B cell (primary cell): ENCODE measurements at regions not wholly inside any gene's neighbourhood (a gene's known extent, or its start where the extent isn't known, plus 50 kb on each side); places are given as distances from the start of the nearest gene placed in this dataset.

ENCODE experiments used
- ATAC-seq: fragments of 200-7000 bp; cut with Tn5 transposase; one replicate; pipeline ENCODE4 v1.10.0; 2021; ENCODE audit warnings: low read depth, mild to moderate bottlenecking, moderate number of reproducible peaks, moderate library complexity
- CTCF ChIA-PET: fragments of 350-600 bp; sonication (Branson Sonifier 250); formaldehyde crosslinking; loops from one replicate; lab custom pipeline; 2021; ENCODE audit warnings: antibody characterized with exemption, inconsistent platforms; lab: Charles Lee
- POLR2A ChIA-PET: fragments of 350-600 bp; sonication (Branson Sonifier 250); formaldehyde crosslinking; loops from one replicate; lab custom pipeline; 2021; ENCODE audit warnings: antibody characterized with exemption; lab: Charles Lee
- DNase-seq: peaks from one replicate; pipeline ENCODE4 v3.0.0; 2013
- H2AFZ ChIP-seq: 2 replicates; pipeline ENCODE4 v1.6.1; 2012; ENCODE audit warnings: mild to moderate bottlenecking, low read depth, low read length; ENCODE audit not compliant: insufficient read depth, poor library complexity, severe bottlenecking
- H3K27ac ChIP-seq, 2 donors: 1 replicate in 1 of 2; 2 replicates in 1 of 2; pipeline ENCODE4 v1.5.1; 2012 to 2013; ENCODE audit warnings: low read length in 2 of 2, mild to moderate bottlenecking in 2 of 2, moderate library complexity in 1 of 2
- H3K27me3 ChIP-seq, 4 experiments: fragments of 200-600 bp in 1 of 4; sonication (generic) in 1 of 4; replicated peaks in 1 of 4; 1 replicate in 2 of 4; 2 replicates in 2 of 4; pipeline versions ENCODE4 v1.6.1 to v1.7.0; 2013 to 2016; ENCODE audit warnings: low read length in 3 of 4, mild to moderate bottlenecking in 2 of 4, mixed read lengths in 1 of 4, moderate library complexity in 1 of 4; ENCODE audit not compliant: insufficient read depth in 4 of 4, control insufficient read depth in 3 of 4; ENCODE audit errors: control extremely low read depth in 1 of 4
- H3K36me3 ChIP-seq, 2 experiments: replicated peaks in 1 of 2; 1 replicate in 1 of 2; 2 replicates in 1 of 2; pipeline versions ENCODE4 v1.6.1 to v1.7.1; 2013; ENCODE audit warnings: low read length in 1 of 2; ENCODE audit not compliant: insufficient read depth in 2 of 2, control insufficient read depth in 1 of 2; ENCODE audit errors: control extremely low read depth in 1 of 2, extremely low read depth in 1 of 2
- H3K4me1 ChIP-seq, 2 donors: fragments of 200-600 bp in 1 of 2; sonication (generic) in 1 of 2; 1 replicate in 1 of 2; 2 replicates in 1 of 2; pipeline versions ENCODE4 v1.5.1 to v1.6.1; 2013 to 2017; ENCODE audit warnings: low read length in 2 of 2; ENCODE audit not compliant: control insufficient read depth in 2 of 2, insufficient read depth in 2 of 2
- H3K4me2 ChIP-seq: replicated peaks from 2 replicates; pipeline ENCODE3; 2012; ENCODE audit warnings: mild to moderate bottlenecking, low read depth, low read length; ENCODE audit not compliant: poor library complexity, severe bottlenecking
- H3K4me3 ChIP-seq, 5 experiments: fragments of 200-600 bp in 1 of 5; sonication (generic) in 1 of 5; 1 replicate in 3 of 5; 2 replicates in 2 of 5; pipeline versions ENCODE4 v1.5.1 to v1.7.0; 2011 to 2016; ENCODE audit warnings: low read length in 4 of 5, mild to moderate bottlenecking in 4 of 5, low read depth in 2 of 5, control low read depth in 1 of 5, moderate library complexity in 1 of 5; ENCODE audit not compliant: insufficient read depth in 1 of 5; ENCODE audit errors: control extremely low read depth in 1 of 5, extremely low read depth in 1 of 5
- H3K79me2 ChIP-seq: fragments of 200-600 bp; sonication (generic); one replicate; pipeline ENCODE4 v1.6.0; 2016; ENCODE audit warnings: low read length; ENCODE audit not compliant: control insufficient read depth, insufficient read depth
- H3K9ac ChIP-seq: fragments of 200-600 bp; sonication (generic); 2 replicates; pipeline ENCODE4 v1.6.1; 2017; ENCODE audit warnings: mild to moderate bottlenecking, low read length, moderate library complexity
- H3K9me3 ChIP-seq, 3 donors: one replicate each; pipeline versions ENCODE4 v1.6.1 to v1.7.1; 2013; ENCODE audit warnings: low read length in 2 of 3; ENCODE audit not compliant: control insufficient read depth in 2 of 3, insufficient read depth in 1 of 3; ENCODE audit errors: control extremely low read depth in 1 of 3
- H4K20me1 ChIP-seq: 2 replicates; pipeline ENCODE4 v1.6.0; 2012; ENCODE audit warnings: mild to moderate bottlenecking, low read length; ENCODE audit not compliant: insufficient read depth, control insufficient read depth, poor library complexity, severe bottlenecking
- H3K27ac Mint-ChIP-seq: one replicate; pipeline ENCODE4 v1.8.0; 2021; ENCODE audit warnings: mixed read lengths
- H3K27me3 Mint-ChIP-seq: one replicate; pipeline ENCODE4 v1.8.0; 2021; ENCODE audit warnings: mixed read lengths
- H3K4me1 Mint-ChIP-seq: one replicate; pipeline ENCODE4 v1.8.0; 2021; ENCODE audit warnings: mixed read lengths
- H3K4me3 Mint-ChIP-seq: one replicate; pipeline ENCODE4 v1.8.0; 2021; ENCODE audit warnings: mixed read lengths
- H3K9me3 Mint-ChIP-seq: one replicate; pipeline ENCODE4 v1.8.0; 2022; ENCODE audit warnings: mixed read lengths; ENCODE audit not compliant: insufficient read depth
- CTCF ChIP-seq: fragments of 200-600 bp; IDR thresholded peaks from one replicate; pipeline ENCODE4 v1.8.0; 2022; ENCODE audit warnings: antibody characterized with exemption, mild to moderate bottlenecking
- EZH2 ChIP-seq: IDR thresholded peaks from 2 replicates; pipeline ENCODE4 v1.6.1; 2012; ENCODE audit warnings: borderline replicate concordance, low read depth, mild to moderate bottlenecking, moderate library complexity, low read length; ENCODE audit not compliant: insufficient read depth, poor library complexity, severe bottlenecking
- whole genome bisulfite sequencing: methylation state at CpG from one replicate; pipeline ENCODE4 v1.1.5; 2013; ENCODE audit warnings: missing lambda C conversion rate; ENCODE audit not compliant: insufficient coverage; 5-methylcytosine and 5-hydroxymethylcytosine counted together
- intact Hi-C: fragments of 100-400 bp; cut with micrococcal nuclease; formaldehyde crosslinking; loops from one replicate; pipeline ENCODE4 v1.10.0; 2022

GRCh38 chr4:162945713-162946112 lies 221.0 kb downstream of the NAF1 start:
- no peak overlapping the region for H3K4me3 Mint-ChIP-seq
- no peaks in the 10 kb centered on the region for H3K4me1 Mint-ChIP-seq
- ATAC-seq = no peak

GRCh38 chr4:162943263-162943662 lies 223.4 kb downstream of the NAF1 start:
- Histone ChIP-seq H3K36me3 (no peaks in the 10 kb centered on the region), H3K4me1 (no peaks in the 10 kb centered on the region), H3K4me2 (no peak overlapping the region), H3K9ac (no peak overlapping the region), H3K27me3 (no peaks in the 10 kb centered on the region), H3K79me2 (no peaks in the 10 kb centered on the region), H3K9me3 (no peaks in the 10 kb centered on the region), H4K20me1 (no peaks in the 10 kb centered on the region), H3K4me3 (no peak overlapping the region), H3K27ac (no peak overlapping the region), H2AFZ (no peak overlapping the region)
- DNase-seq (no peak), ATAC-seq (no peak)
- no peaks in the 10 kb centered on the region for H3K9me3 Mint-ChIP-seq
- intact Hi-C loops = no loop called here
- H3K4me3 Mint-ChIP-seq = no peak overlapping the region
- no peak for TF ChIP-seq CTCF
- TF ChIP-seq EZH2 = no peak
- H3K27me3 Mint-ChIP-seq = peaks cover 3% of the 10 kb centered on the region
- no CpG with 5 or more reads among the region's 1 CpG for WGBS
- CTCF ChIA-PET = no interaction called here
- H3K27ac Mint-ChIP-seq = no peak overlapping the region
- POLR2A ChIA-PET = no interaction called here
- H3K4me1 Mint-ChIP-seq = no peaks in the 10 kb centered on the region

More at GRCh38 chr4:162945713-162946112, 221.0 kb downstream of the NAF1 start:
- H3K9me3 ChIP-seq = no peaks in the 10 kb centered on the region
- H3K4me3 ChIP-seq = no peak overlapping the region
- DNase-seq = no peak
- ChIA-PET CTCF (no interaction called here), POLR2A (no interaction called here)
- intact Hi-C loops = no loop called here
- H4K20me1 ChIP-seq = no peaks in the 10 kb centered on the region
- H3K27me3 ChIP-seq = no peaks in the 10 kb centered on the region
- H3K36me3 ChIP-seq = no peaks in the 10 kb centered on the region
- no peak overlapping the region for H3K27ac Mint-ChIP-seq
- no peaks in the 10 kb centered on the region for H3K79me2 ChIP-seq
- no peaks in the 10 kb centered on the region for H3K4me1 ChIP-seq
- peaks cover 3% of the 10 kb centered on the region for H3K27me3 Mint-ChIP-seq
- H2AFZ ChIP-seq = no peak overlapping the region
- no peaks in the 10 kb centered on the region for H3K9me3 Mint-ChIP-seq
- no peak overlapping the region for H3K9ac ChIP-seq
- no peak for TF ChIP-seq EZH2
- no peak for TF ChIP-seq CTCF
- H3K4me2 ChIP-seq = no peak overlapping the region
- no peak overlapping the region for H3K27ac ChIP-seq
